PC-9 (cell line): ENCODE measurements at regions not wholly inside any gene's neighbourhood (a gene's known extent, or its start where the extent isn't known, plus 50 kb on each side); places are given as distances from the start of the nearest gene placed in this dataset.

Source experiments
- BruUV-seq: library from RNA; stranded (reverse); fragments of 400-500 nt; replicated peaks from 2 replicates; lab custom pipeline; 2021; lab: Mats Ljungman, UMichigan
- CTCF ChIA-PET: fragments of 300-600 bp; sonication (Branson Sonifier 250); formaldehyde crosslinking; loops from one replicate; lab custom pipeline; 2022; ENCODE audit warnings: antibody characterized with exemption; lab: Charles Lee
- POLR2A ChIA-PET: fragments of 300-600 bp; sonication (Branson Sonifier 250); formaldehyde crosslinking; loops from one replicate; lab custom pipeline; 2022; ENCODE audit warnings: antibody characterized with exemption; ENCODE audit not compliant: unreplicated experiment; lab: Charles Lee
- DNase-seq, 2 experiments: peaks; one replicate each; pipeline versions ENCODE4 v3.0.0 to v3.0.0-alpha.2; 2015 to 2022; ENCODE audit warnings: mixed read lengths in 1 of 2
- H2AFZ ChIP-seq: fragments of 200-600 bp; sonication (generic); 2 replicates; pipeline ENCODE4 v1.8.1; 2017; ENCODE audit warnings: antibody characterized with exemption
- H3F3A ChIP-seq: fragments of 200-600 bp; sonication (generic); 2 replicates; pipeline ENCODE4 v1.8.1; 2017; ENCODE audit warnings: antibody characterized with exemption, mild to moderate bottlenecking, low read depth; ENCODE audit not compliant: insufficient read depth
- H3K27ac ChIP-seq: fragments of 200-600 bp; sonication (generic); 2 replicates; pipeline ENCODE4 v1.6.1; 2016; ENCODE audit warnings: mixed run types
- H3K27me3 ChIP-seq: fragments of 200-600 bp; sonication (generic); 2 replicates; pipeline ENCODE4 v1.6.1; 2016; ENCODE audit warnings: low read depth, mixed run types; ENCODE audit not compliant: insufficient read depth
- H3K36me3 ChIP-seq: fragments of 200-600 bp; sonication (generic); 2 replicates; pipeline ENCODE4 v1.6.1; 2016; ENCODE audit warnings: low read depth, mixed run types
- H3K4me1 ChIP-seq: fragments of 200-600 bp; sonication (generic); replicated peaks from 2 replicates; pipeline ENCODE4 v1.6.1; 2016; ENCODE audit warnings: mixed run types; ENCODE audit not compliant: insufficient read depth
- H3K4me2 ChIP-seq: fragments of 200-600 bp; sonication (generic); 2 replicates; pipeline ENCODE4 v1.6.1; 2017; ENCODE audit warnings: mixed run types
- H3K4me3 ChIP-seq: fragments of 200-600 bp; sonication (generic); 2 replicates; pipeline ENCODE4 v1.6.1; 2016; ENCODE audit warnings: mixed run types
- H3K79me2 ChIP-seq: fragments of 200-600 bp; sonication (generic); 2 replicates; pipeline ENCODE4 v1.6.1; 2017; ENCODE audit warnings: low read depth, mixed run types
- H3K9me2 ChIP-seq: fragments of 200-600 bp; sonication (generic); 2 replicates; pipeline ENCODE4 v1.8.1; 2017; ENCODE audit warnings: mild to moderate bottlenecking; ENCODE audit not compliant: insufficient read depth
- H3K9me3 ChIP-seq: fragments of 200-600 bp; sonication (generic); 2 replicates; pipeline ENCODE4 v1.8.1; 2016; ENCODE audit warnings: low read depth; ENCODE audit not compliant: insufficient read depth
- H4K20me1 ChIP-seq: fragments of 200-600 bp; sonication (generic); 2 replicates; pipeline ENCODE4 v1.8.1; 2017; ENCODE audit not compliant: insufficient read depth
- EZH2 ChIP-seq: fragments of 200-600 bp; sonication (generic); IDR thresholded peaks from 2 replicates; pipeline ENCODE4 v1.8.0; 2017; ENCODE audit warnings: antibody characterized with exemption, low read depth
- intact Hi-C: fragments of 100-400 bp; cut with micrococcal nuclease; formaldehyde crosslinking; loops from one replicate; pipeline ENCODE4 v1.10.0; 2022; ENCODE audit not compliant: unreplicated experiment
- TF ChIP-seq, protein P1 (sequence below): fragments of 200-600 bp; sonication (generic); conservative IDR thresholded peaks from 2 replicates; pipeline ENCODE4 v1.6.1; 2017; ENCODE audit warnings: mixed run types, antibody characterized with exemption, mild to moderate bottlenecking, moderate library complexity

DNA sequence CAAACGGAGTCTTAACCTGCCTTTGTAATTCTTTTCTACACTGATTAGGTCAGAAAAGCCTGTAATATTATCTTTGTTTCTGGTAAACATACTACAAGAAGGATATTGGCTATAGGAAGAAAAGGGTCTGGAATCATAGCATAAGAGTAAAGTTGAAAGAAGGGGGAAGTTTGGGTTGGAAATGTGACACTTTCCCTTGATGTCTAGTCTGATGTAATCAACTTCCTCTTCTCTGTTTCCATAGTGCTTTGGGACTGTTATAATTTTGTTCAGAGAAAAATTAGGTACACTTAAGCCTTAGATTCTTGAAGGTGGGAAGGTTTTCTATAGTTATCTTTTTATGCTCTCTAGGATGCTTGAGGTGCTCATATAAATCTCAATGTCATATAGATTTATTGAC, 322.2 kb downstream of the AEBP2 start:
- no peak overlapping the region for H3K27ac ChIP-seq
- H3K4me1 ChIP-seq: no peaks in the 10 kb centered on the region

DNA sequence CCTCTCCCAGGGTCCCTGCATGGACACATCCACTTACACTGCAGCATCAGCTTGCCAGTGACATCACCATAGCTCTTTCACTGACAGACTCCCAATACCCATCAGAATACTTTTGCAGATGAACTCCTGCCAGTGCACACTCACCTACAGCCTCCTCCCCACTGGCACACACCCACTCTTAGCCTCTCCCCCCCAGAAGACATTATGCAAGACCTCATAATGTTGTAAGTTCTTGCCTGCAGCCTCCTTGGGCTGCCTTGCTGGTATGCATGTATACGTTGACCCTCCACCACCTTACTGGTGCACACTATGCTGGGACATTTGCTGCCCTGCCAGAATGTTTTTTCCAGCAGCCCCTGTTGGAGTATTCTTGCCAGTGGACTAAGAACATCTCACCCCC, 324.2 kb downstream of the AEBP2 start:
- POLR2A ChIA-PET: no interaction called here
- TF ChIP-seq, protein P1, sequence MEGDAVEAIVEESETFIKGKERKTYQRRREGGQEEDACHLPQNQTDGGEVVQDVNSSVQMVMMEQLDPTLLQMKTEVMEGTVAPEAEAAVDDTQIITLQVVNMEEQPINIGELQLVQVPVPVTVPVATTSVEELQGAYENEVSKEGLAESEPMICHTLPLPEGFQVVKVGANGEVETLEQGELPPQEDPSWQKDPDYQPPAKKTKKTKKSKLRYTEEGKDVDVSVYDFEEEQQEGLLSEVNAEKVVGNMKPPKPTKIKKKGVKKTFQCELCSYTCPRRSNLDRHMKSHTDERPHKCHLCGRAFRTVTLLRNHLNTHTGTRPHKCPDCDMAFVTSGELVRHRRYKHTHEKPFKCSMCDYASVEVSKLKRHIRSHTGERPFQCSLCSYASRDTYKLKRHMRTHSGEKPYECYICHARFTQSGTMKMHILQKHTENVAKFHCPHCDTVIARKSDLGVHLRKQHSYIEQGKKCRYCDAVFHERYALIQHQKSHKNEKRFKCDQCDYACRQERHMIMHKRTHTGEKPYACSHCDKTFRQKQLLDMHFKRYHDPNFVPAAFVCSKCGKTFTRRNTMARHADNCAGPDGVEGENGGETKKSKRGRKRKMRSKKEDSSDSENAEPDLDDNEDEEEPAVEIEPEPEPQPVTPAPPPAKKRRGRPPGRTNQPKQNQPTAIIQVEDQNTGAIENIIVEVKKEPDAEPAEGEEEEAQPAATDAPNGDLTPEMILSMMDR: no peak
- no peak for TF ChIP-seq EZH2
- Histone ChIP-seq H3K4me1 (no peaks in the 10 kb centered on the region), H3K4me2 (no peak overlapping the region), H3F3A (no peaks in the 10 kb centered on the region), H3K27me3 (no peaks in the 10 kb centered on the region), H3K4me3 (no peak overlapping the region), H3K9me3 (no peaks in the 10 kb centered on the region), H3K36me3 (no peaks in the 10 kb centered on the region), H3K9me2 (no peaks in the 10 kb centered on the region; the same call in 1 of the 2 replicates), H3K79me2 (no peaks in the 10 kb centered on the region), H2AFZ (no peak overlapping the region), H3K27ac (no peak overlapping the region), H4K20me1 (no peaks in the 10 kb centered on the region)
- DNase-seq: no peak
- no TSS peak for BruUV-seq
- CTCF ChIA-PET: no interaction called here
- intact Hi-C loops: no loop called here

More for the DNA sequence above, 322.2 kb downstream of the AEBP2 start:
- no peak for DNase-seq
- POLR2A ChIA-PET: no interaction called here
- BruUV-seq: no TSS peak
- no peaks in the 10 kb centered on the region; the same call in 1 of the 2 replicates for H3K9me2 ChIP-seq
- TF ChIP-seq, protein P1: no peak
- TF ChIP-seq EZH2: no peak
- intact Hi-C loops: no loop called here
- no peak overlapping the region for H3K4me3 ChIP-seq
- H3K4me2 ChIP-seq: no peak overlapping the region
- CTCF ChIA-PET: no interaction called here
- H3K9me3 ChIP-seq: no peaks in the 10 kb centered on the region
- H4K20me1 ChIP-seq: no peaks in the 10 kb centered on the region
- no peaks in the 10 kb centered on the region for H3F3A ChIP-seq
- no peaks in the 10 kb centered on the region for H3K79me2 ChIP-seq
- no peaks in the 10 kb centered on the region for H3K36me3 ChIP-seq
- no peaks in the 10 kb centered on the region for H3K27me3 ChIP-seq
- no peak overlapping the region for H2AFZ ChIP-seq

DNA sequence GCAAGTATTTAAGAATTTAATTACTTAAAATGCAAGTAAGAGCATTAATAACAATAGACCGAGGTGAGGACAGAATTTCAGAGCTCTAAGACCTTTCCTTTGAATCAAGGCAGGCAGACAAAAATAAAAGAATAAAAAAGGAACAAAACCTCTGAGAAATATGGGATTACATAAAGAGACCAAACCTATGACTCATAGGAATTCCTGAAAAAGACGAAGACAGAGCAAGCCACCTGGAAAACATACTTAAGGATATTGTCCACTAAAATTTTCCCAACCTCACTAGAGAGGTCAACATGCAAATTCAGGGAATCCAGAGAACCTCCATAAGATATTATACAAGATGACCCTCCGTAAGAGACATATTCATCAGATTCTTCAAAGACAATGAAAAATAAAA, 325.1 kb downstream of the AEBP2 start:
- no peak for DNase-seq
- H3K79me2 ChIP-seq: no peaks in the 10 kb centered on the region
- H3K4me3 ChIP-seq: no peak overlapping the region
- no peak overlapping the region for H2AFZ ChIP-seq
- no peaks in the 10 kb centered on the region for H3K9me3 ChIP-seq
- no peaks in the 10 kb centered on the region for H3K4me1 ChIP-seq
- H3K27ac ChIP-seq: no peak overlapping the region
- BruUV-seq: no TSS peak
- H4K20me1 ChIP-seq: no peaks in the 10 kb centered on the region
- intact Hi-C loops: no loop called here
- ChIA-PET POLR2A (no interaction called here), CTCF (no interaction called here)
- no peaks in the 10 kb centered on the region for H3F3A ChIP-seq
- no peaks in the 10 kb centered on the region for H3K36me3 ChIP-seq
- H3K27me3 ChIP-seq: no peaks in the 10 kb centered on the region
- no peaks in the 10 kb centered on the region; the same call in 1 of the 2 replicates for H3K9me2 ChIP-seq
- H3K4me2 ChIP-seq: no peak overlapping the region
- TF ChIP-seq EZH2: no peak
- TF ChIP-seq, protein P1: no peak
